Epidermal melanocyte (primary cell): ENCODE measurements at regions not wholly inside any gene's neighbourhood (a gene's known extent, or its start where the extent isn't known, plus 50 kb on each side); places are given as distances from the start of the nearest gene placed in this dataset.

ENCODE experiments used
- DNase-seq: peaks from one replicate; pipeline ENCODE4 v3.0.0; 2011; ENCODE audit warnings: low spot score; ENCODE audit not compliant: insufficient read length

DNA sequence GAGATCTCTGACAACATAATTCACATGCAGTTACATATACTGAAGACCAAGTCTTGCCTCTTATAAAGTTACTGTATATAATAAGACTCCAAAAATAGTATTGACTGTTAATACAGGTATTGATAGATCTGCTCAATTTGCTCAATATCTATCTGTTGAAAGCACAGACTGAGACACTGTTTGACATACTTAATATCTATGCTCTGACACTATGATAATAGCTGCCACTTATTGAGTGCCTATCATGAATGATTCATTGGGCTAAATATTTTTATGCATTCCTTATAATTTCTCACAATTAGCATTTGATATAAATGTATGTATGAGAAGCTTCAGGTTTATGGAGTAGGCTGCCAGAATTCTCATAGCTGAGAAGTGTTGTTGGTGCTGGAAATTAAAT lies 1600.9 kb upstream of the IGFBP7 start:
- DNase-seq = no peak

GRCh38 chr4:58688568-58688967 lies 1578.4 kb upstream of the IGFBP7 start:
- DNase-seq = no peak

DNA sequence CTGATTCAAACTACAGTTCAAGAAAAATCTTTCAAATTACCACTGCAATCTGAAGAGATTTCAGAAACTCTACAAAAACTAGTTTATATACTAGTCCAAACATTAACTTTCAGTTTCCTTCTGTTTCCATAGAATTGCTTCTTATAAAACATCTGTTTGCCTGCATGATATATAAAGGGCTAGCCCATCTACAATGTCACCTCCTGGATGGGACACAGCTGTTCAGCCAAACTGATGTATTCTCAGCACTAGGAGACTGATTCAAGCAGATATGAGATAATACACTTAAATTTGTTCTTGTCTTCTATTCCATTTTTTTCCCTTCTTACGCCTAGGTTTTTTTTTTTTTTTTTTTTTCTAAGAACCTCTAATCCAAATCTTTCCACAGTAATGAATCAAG lies 1569.7 kb upstream of the IGFBP7 start:
- DNase-seq = no peak

GRCh38 chr4:58679051-58679450 lies 1568.9 kb upstream of the IGFBP7 start:
- no peak for DNase-seq

GRCh38 chr4:58669783-58670182 lies 1559.6 kb upstream of the IGFBP7 start:
- no peak for DNase-seq

GRCh38 chr4:58665649-58666048 lies 1555.5 kb upstream of the IGFBP7 start:
- no peak for DNase-seq

DNA sequence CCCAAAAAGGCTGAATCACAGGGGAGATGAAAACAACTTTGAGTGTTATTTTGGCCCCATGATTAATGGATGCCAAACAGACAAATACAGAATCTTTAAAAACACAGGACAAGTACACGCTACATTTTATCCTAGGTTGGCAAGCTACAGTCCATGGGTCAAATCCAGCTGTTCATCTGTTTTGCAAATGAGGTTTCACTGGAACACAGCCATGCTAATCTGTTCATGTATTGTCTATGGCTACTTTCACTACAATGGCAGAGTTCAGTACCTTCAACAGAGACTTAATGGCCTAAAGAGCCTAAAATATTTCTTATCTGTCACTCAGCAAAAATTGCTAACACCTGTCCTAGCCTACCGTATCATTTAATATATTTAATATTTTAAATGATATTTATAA lies 1548.5 kb upstream of the IGFBP7 start:
- no peak for DNase-seq

DNA sequence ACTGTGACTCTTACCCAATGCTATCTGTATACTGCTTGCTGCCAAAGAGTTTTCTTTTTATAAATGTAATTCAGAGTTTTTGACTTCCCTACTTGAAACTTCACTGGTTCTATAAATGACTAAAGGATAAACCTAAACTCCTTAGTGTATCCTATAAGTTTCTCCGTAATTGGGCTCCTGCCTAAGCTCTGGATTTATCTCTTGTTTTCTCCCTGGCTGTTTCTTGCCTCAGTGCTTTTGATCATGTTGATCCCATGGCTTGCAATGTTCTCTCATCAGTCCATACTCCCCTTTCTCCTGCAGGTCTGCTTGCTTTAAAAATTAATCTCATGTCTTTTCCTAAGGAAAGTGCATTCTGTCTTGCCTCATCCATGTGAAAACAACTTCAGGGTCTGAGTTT lies 1543.1 kb upstream of the IGFBP7 start:
- DNase-seq = no peak

GRCh38 chr4:58649226-58649625 lies 1539.0 kb upstream of the IGFBP7 start:
- DNase-seq = no peak

DNA sequence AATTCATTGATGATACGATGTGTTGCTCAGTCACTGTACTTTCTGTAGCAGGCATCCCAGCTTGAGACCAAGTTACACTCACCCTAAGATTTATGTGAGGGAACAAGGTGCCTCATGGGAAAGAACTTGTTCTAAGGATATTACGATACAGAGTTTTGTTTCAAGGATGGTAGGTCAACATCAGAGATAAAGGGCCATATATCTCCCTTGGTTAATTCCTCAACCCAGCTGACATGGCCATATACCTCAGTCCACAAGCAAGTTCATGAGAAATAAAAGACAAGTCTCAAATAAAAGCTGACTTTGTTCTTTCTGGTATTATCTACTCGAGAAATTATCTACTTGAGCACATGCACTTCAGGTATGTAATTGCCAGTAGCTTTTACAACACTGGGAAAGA lies 1535.9 kb upstream of the IGFBP7 start:
- no peak for DNase-seq

DNA sequence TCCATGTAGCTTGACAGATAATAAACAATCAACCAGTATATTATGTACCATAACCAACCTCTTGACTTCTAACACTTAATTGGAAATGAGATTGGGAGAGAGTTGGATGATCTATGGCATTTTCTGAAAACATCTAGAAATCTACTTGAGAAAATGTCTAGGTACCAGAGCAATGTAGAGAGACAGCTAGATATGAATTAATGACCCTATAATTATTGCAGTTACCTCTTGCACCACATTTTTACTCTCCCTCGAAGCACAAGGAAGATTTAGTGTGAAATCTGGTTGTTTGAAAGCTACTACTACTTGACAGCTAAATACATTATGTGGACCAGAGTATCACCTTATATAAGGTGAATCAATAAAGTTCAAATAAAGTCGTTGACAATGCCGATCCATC lies 1534.4 kb upstream of the IGFBP7 start:
- no peak for DNase-seq

DNA sequence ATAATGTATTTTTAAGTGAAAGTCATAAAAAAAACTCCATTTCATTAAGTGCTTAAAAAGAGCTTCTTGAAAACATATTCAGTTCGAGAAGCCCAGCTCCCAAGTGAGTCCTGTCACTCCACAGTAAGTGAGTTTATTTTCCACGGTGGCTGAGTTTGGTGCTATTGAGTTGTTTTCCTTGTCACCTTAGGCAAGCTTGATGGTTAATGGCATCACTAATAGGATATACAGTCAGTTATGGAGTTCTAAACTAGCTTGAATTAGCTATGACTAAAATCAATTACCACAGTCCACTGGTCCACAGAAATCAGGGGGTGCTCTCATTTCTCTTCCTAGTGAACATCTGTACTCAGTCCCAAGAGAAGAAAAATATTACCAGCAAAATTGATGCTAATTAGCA lies 1526.2 kb upstream of the IGFBP7 start:
- no peak for DNase-seq

- DNase-seq = no peak
Measured at GRCh38 chr4:58617226-58617625, 1507.0 kb upstream of the IGFBP7 start.

GRCh38 chr4:58611012-58611411 lies 1500.8 kb upstream of the IGFBP7 start:
- DNase-seq = no peak

DNA sequence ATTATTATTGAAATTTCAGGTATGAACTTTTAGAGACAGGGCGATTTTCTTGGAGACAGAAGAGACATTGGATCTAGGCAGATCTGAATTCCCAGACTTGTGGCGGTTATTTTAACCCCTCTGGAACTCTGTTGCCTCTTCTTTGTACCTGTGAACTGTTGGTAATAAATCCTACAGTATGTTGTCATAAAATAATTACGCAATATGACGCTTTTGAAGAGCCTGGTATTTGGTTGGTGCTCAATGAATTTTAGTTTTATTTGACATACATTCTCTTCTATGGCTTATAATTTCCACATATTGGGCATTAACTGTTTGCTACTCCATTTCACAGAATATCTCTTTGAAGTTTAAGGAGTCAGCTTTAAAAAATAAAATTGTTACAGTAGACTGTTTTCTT lies 1496.1 kb upstream of the IGFBP7 start:
- DNase-seq = no peak

- no peak for DNase-seq
Measured at GRCh38 chr4:58603951-58604350, 1493.8 kb upstream of the IGFBP7 start.

GRCh38 chr4:58602731-58603359 lies 1492.7 kb upstream of the IGFBP7 start:
- DNase-seq = no peak

DNA sequence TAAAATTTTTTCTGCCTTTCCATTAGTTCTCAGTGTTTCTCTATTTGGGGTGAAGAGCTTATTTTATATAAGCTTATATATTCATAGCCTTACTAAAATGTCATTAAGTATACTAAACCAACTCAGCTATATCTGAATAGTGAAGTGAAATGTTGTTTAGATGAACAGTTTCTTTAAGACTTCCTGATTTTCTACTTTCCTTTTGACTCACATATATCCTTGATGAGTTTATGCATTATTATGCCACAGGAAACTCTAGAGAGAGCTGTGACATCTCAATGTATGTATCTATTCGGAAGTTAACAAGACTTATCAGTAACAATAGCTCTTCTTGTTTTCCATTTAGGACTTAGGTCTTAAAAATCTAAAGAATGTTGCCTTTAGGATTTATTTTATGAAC lies 1491.8 kb upstream of the IGFBP7 start:
- DNase-seq = no peak

DNA sequence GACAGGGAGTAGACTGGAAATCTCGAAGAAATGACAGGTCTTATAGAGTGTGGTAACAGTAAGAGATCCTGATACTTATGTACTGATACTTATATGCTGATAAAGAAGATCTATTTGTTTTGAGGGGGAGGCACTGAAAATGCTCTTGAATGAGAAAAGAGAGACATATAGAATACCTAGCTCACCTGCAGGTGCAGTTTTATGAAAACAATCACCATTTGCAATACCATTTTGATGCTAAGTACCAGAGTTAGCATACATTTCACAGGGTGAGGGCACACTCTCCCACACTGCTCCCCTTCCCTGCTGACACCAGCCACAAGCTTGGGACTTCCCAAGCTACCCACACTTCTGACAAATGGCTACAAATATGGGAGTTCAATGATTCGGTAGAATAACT lies 1490.1 kb upstream of the IGFBP7 start:
- no peak for DNase-seq

DNA sequence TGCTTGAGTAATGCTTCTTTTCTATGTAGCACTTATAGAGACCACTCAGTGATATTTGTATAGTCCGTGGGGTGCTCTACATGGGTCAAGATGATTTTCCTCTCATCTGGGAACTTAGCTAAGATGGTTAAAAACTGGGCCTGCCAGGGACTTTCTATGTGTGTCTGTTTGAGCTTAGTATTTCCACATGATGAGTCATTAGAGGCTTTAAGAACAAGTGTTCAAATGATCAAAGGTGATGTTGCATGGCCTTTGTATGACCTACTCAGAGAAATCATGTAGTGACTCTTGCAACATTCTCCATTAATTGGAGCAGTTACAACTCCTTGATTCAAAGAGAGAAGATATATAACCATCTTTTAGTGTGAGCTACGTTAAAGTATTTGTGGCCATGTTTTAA lies 1480.5 kb upstream of the IGFBP7 start:
- DNase-seq = no peak

DNA sequence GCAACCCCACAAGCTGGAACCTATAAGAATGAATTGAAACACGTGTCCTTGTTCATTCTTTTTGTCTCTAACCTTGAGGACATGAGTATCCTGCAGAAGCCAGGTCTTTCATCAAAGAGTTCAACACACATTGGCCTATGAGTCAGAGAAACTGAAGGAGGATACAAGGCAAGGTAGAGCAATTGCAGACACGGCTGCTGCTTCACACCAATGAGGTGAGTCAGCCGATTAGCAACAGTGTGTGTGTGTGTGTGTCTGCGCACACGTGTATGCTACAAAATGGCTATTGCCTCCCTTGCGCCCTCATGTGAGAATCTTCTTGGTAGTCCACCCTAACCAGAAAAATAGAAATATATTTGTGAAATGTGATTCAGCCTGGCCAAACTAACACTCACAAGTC lies 1477.7 kb upstream of the IGFBP7 start:
- DNase-seq = no peak

DNA sequence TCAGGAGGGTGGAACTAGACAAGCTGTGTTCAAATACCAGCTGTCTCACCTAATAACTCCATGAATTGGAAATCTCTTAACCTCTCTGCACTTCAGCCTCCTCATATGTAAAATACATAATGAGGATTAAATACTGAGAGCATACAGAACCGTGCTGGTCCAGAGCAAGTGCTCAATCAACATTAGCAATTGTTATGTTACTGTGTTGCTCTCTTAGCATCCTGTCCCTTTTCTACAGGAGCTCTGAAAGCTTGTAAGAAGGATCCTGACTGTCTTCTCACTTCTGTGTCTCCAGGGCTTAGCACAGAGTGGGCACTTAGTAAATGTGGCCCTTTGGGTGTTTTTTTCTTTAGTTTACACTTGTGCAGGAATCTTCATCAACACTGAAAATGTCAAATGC lies 1456.1 kb upstream of the IGFBP7 start:
- DNase-seq = no peak

- no peak for DNase-seq
Measured at GRCh38 chr4:58564695-58565475, 1454.7 kb upstream of the IGFBP7 start.
